Ecto neural progenitor cell (in vitro differentiated cells): ENCODE measurements at regions not wholly inside any gene's neighbourhood (a gene's known extent, or its start where the extent isn't known, plus 50 kb on each side); places are given as distances from the start of the nearest gene placed in this dataset.

Source experiments
- DNase-seq: peaks from one replicate; pipeline ENCODE4 v3.0.0-alpha.2; 2018; ENCODE audit warnings: low spot score

DNA sequence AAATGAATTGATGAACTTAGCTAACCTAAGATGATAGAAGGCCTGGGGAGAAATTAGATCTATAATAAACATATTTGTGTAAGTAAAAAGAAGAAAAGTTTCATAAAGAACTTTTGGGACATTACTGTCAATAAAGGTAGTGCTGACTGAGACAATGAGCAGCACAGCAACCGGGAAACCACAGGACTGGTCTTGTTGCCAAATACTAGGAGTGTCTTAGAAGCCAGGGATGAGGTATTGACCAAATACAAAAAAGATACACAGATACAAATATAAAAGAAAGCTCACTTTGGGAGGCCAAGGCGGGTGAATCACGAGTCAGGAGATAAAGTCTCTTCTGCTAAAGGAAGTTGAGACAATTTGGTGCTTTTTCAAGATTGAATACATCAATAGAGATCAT lies 362.4 kb upstream of the ZNF385D start:
- no peak for DNase-seq

DNA sequence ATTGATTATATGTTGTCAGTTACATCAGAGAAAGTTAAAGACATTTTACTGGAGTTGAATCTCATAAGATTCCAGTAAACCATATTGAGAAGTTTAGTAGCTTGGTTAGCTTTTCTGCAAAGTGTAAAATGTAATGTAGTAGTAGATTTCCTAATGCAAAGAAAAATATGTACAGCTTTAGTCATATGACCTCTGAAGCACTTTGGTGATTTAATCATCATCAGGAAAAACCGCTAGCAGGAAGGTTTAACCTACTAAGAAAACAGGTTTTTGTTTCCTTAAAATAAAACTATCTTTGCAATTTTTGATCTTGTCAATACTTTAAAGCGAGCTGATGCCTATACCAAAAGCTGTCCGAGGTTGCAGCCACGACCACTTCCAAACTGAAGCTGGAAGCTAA lies 364.6 kb upstream of the ZNF385D start:
- DNase-seq, result no peak

DNA sequence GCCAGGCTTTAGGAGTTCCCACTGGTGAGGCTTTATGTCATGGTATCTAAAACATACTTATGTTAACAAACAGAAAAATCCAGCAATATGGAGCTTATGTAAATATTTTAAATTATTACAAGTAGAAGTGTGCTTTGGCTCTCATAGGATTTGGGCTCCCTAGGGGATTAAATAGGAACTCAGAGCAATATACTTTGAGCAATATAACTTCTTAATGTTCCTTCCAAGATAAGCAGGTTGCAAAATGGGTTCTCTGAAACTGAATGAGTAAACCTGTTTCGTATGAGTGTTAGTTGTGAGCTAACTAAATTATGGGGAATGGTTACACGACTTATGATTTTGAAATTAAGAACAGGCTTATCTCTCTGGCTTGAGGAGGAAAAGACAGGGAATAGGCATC lies 366.1 kb upstream of the ZNF385D start:
- no peak for DNase-seq

DNA sequence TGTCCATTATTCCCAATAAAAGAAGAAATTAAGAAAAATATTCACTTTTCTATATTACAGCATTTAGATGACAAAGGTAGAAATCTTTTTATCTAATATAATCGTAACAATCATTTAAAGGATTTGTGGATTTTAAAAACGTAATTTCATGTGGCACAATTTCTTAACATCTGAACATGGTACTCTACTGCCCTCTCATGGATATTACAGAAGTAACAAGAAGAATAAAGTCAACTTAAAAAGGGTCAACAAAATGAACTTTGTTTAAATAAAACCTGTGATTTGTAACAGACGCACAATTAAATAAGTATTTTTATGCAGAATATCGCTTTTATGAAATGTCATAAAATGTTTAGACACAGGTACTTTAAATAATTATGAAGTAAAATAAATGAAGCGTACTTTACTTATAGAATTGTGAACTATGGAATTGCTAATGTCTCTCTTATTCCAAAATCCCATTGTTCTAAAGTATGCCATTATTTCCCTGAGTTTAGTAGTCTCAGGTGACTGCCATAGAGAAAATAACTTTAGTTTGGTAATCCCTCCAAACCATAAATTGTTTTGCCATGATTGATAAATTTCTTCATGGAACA lies 366.8 kb upstream of the ZNF385D start:
- DNase-seq, result no peak

DNA sequence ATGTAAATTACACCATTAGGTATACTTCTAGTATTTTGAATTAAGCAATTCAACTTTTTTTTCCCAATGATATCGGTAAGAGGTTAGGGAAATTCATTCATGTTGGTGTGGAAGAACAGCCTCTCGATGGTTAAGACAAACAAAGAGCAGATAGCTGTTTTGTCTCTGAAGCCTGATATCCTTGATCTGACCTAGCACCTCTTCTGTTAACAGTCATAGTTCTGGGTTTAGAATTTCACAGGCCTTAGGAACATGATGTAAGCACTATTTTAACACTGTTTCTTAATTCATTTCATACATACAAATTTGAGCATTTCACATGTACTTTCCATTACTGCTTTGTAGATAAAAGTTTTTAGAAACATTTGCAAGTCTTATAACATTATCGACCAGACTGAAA lies 367.5 kb upstream of the ZNF385D start:
- no peak for DNase-seq

DNA sequence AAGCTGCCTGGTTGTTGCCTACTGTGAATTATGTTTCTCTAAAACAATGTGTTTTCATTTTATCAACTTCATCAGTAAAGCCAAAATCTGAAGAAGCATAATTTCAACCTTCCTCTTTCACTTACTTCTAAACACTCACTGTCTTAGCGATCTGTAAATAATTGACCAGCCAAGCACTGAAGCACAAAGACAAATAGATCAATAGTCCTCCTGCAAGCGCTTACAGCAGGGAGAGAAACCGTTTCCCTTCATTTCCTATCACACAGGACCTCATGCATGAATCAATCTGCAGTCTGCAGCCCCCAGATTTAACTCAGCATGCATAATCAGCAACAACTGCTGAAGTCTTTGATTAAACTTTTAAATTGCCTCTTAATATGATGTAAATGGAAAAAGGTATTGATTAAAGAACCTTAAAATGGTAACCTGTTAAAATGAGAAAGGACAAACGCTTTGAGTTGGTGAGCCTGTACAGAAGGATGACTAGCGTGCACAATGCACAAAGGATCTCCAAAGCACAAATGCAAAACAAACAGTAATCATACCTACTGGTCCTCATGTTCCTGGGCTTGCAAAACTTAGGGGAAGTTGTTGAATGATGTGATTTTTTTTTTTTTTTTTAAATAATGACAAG lies 370.2 kb upstream of the ZNF385D start:
- no peak for DNase-seq

DNA sequence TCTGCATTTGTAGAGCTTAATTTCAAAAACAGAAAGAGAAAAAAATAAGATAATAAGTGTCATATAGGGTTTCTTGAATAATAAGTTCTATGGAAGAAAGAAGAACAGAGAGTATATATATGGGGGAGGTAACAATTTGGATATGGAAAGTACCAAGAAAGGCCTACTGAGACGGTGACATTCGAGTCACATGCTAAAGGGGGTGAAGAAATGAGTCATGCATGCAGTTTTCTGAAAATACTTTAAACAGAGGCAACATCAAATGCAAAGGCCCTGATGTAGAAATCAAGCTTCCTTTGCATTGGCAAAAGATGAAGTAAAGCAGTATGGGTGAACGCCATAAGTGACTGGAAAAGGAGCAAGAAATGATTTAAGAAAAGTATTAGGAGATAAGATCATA lies 371.6 kb upstream of the ZNF385D start:
- DNase-seq, result no peak

DNA sequence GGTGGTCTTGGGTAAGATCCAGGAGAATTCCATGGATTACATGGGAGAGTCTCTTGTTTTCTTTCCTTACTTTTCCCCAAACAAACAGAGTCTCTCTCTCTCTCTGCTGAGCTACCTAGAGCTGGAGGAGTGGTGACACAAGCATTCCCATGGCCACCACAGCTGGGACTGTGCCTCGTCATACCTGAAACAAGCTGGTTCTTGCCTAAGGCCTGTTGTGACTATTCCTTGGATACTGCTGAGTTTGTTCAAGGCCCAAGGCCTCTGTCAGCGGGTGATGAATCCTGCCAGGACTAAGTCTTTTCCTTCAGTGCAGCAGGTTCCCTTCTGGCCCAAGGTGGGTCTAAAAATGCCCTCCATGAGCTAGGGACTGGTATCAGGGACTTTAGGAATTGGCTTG lies 378.1 kb upstream of the ZNF385D start:
- no peak for DNase-seq

DNA sequence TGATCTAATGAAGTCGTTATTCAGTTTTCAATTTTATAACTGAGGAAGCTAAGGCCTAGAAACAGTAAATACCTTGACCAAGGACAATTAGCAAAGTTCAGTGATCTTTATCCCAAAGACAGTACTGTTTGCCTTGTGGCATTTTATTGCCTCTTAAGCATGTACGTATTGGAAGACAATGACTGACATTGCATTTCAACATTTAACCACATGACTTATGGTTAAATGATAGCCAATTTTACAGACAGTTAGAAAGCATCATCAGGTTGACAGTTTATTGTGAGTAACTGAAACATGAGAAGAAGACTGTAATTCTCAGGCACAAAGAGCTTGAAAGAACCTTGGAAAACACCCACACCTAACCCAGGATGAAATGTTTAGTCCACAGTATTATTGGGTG lies 390.8 kb upstream of the ZNF385D start:
- DNase-seq, result no peak

DNA sequence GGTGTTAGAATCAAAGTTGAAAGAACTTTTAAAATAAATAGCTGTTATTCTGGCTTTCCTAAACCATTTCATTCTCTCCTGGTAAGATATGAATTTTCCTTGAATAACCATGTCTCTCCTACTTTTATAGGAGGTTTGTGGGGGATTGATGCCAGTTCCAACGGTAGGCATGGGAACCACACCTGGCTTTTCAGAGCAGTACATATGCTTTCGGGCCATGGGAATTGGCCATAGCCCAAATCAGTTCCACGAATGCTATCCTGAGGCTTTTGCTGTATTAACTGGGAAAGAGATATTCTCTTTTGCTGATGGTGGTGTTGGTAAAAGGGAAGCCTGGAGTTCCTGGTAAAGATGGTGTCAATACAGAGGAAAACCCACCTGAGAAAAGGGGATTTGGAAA lies 396.2 kb upstream of the ZNF385D start:
- no peak for DNase-seq

DNA sequence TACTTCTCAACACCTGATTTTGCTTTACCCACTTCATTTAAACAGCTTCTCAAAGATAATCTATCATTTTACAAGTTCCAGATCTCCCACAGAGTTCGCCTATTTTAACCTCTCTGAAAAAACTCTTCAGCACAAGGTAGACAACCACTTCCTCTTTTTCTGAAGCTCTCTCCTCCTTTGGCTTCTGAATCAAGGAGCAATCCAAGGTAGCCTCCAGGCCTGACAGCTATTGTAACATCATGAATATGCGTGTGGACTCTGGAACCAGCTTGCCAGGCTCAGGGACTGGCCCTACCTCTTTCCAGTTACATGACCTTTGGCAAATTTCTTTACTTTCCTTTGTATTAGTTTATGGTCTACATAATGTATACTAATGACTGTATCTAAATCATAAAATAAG lies 405.9 kb upstream of the ZNF385D start:
- no peak for DNase-seq

DNA sequence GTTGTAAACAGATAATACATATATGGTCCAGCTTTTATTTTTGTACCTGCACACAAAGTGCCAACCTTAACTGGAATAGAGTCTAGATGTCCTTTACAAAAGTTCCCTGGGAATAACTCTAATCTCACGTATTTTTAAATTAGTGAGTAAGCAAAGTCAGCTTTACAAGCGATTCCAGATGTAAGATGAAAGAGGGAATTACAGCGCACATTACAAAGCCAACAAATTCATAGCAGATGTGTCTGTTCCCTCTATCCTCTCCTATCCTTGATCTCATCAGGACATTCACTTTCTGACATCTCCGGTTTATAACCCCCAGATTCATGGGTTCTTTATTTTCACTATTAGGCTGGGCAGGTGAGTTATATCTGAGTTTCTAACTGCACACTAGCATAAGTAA lies 406.8 kb upstream of the ZNF385D start:
- DNase-seq, result no peak

DNA sequence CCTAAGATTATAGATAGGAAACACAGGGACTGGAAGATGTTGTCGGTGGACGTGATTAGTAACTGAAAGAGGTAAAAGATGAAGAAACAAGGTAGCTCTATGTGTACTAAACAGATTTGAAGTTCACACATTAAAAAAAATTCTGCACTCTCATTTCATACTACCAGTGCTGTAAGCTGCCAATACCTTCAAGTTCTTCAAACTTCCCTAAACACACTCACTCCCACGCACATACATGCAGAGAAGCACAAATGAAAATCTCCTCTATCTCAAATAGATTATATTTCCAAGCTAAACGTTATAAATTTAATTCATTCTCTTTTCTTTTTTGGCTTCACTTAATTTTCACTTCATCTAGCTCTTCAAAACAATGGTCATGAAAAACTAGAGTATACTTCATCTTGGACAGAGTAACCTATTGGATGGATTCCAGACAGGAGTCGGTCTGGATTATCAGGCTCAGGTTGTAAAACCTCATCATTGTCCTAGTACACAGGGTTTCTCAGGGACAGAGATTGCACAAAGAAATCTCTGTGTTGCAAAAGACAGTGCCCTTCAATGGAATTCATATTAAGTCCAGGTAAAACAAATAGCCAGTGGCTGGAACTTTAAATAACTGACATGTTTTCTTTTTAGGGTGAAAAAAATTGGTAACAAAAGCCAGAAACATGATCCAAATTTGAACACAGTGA lies 408.1 kb upstream of the ZNF385D start:
- no peak for DNase-seq

DNA sequence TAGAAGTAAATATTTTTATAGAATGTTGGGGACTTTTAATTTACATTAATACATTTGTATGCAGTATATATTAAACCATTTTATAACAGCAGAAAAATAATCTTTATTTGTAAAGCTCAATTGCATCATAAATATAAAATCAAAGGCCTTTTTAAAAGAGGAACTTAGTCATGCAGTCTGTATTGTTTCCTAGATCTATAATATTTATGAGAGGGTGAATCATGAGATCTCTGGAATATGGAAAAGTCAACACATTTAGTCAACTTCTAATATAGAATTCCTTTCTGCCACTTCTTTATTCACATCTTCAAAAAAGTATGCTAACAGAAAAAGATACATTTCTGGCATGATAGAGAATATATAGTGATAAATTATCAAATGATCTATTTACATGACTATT lies 410.3 kb upstream of the ZNF385D start:
- DNase-seq, result no peak

DNA sequence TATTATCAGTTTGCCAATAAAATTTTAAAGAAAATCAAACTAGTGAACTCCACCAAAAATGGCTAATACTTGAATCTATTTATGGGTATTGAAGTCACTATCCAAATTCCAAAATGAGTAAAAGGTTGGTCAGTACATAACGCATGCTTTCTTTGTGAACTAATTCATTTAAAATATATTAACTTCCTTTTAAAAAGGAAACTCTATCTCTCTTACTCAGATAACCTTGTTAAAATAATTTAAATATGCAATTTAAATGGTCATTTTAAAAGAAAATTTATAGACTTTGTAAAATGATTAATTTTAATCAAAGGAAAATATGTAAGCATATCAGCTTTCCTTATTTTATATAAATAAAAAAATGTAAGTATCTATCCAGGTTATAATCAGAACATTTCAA lies 419.4 kb upstream of the ZNF385D start:
- DNase-seq, result no peak

DNA sequence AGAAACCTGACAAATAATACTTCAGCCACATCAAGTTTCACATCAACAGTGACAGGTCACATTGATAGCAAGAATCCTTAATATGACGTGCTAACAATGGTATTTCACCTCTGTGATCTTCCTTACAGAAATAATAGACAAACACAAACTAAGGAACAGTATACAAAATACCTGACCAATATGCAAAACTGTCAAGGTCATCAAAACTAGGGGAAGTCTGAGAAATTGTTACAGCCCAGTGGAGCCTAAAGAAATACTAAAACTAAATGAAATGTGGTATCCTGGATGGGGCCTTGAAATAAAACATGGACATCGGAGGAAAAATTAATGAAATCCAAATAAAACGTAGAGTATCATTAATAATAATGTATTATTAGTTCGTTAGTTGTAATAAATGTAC lies 422.0 kb upstream of the ZNF385D start:
- no peak for DNase-seq

DNA sequence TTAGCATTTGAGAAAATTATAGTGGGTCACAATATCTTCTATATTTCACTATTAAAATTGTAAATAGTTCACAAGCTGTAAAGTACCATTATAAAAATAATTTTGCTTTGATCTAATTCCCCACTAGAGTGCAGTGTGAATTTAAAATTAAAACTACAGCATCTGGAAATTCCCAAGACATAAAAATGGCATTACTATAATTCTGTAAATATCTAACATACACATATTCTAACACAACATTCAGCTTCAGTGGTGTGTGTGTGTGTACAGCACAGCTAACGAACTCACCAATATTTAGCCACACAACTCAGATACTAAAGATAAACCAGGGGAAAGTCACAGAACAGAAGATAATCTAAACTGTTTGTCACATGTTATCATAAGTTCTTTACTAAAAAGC lies 424.9 kb upstream of the ZNF385D start:
- DNase-seq, result no peak

DNA sequence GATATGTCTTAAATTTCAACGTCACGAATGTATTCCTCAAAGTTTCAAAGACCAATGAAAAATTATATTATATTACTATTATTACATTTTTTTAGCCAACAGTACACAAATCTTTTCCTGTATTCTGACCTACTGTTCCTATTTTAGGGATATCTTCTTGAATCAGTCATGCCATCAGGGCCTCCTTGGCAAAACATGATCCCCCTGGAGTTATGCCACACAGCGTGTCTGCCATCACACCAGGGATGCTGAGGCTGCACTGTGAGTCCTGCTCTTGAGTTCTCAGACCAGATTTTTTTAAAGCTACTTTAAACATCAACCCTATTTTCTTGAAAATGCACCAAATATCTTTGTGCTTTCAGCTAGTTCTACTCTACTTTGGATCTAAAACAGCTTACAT lies 425.9 kb upstream of the ZNF385D start:
- no peak for DNase-seq

DNA sequence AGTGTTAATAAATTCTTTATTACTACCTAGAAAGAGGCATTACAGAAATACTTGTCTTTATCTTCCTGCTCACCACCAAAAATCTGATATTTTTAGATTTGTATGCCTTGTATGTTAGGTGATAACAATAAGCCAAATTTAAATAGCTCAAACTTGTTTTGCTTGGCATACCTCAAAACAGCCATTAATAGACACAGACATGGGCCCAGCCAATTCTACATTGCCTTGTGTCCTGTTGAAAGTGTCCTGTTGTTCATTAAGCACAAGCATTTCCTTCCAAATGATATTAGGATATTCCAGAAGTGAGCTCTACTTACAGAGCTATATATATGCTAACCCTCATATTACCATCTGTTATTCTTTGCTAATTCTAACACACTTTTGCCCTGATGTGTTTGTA lies 438.6 kb upstream of the ZNF385D start:
- no peak for DNase-seq

DNA sequence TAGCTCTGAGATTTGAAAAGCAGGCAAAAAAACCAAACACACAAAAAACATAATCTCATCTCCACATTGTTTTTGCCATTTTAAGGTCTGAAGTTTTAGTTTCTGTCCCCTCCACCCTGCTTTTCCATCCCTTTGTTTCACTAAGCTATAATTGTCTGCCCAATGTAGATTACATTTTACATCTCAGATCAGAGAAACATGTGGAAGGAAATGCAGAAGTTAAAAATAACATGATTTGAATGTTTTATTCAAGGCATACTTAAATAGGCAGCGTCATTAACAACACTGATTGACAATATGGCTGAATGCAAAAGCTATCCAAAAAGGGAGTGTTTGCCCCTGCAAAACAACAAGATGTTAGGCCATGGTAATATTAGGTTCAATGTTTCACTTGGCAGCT lies 448.1 kb upstream of the ZNF385D start:
- DNase-seq, result no peak

DNA sequence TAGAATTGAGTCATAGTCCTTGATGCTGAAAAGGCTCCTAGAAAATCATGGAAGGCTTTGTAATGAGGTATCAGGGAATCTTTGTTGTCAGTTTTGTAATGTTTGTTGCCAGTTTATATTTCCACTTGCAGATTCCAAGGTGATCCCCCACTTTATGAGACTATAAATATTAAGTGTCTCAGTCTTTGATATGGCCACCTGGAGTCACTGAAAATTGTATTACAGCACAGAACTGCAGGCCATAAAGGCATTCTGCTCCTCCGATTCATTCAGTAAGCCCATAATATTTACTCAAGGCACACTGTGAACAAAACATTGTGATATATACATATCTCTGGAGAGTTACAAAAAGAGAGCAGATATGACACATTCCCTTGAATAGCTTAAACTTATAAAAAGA lies 457.8 kb upstream of the ZNF385D start:
- no peak for DNase-seq

DNA sequence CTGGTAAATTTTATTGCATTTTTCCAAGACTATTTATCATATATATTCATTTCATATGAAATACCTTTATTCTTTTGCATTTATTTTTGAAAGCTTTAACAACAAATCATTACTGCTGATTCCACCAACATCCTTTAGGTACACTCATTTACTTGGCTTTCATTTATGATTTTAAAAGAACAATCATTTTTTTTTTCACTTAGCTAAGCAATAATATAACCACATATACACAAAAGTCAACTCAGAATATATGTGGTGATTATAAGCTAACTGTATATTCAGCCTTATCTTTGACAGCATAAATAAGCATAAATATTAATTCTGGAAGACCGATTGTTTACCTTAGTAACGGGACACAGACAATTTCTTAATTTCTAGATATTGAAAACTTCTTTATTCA lies 458.6 kb upstream of the ZNF385D start:
- DNase-seq, result no peak

DNA sequence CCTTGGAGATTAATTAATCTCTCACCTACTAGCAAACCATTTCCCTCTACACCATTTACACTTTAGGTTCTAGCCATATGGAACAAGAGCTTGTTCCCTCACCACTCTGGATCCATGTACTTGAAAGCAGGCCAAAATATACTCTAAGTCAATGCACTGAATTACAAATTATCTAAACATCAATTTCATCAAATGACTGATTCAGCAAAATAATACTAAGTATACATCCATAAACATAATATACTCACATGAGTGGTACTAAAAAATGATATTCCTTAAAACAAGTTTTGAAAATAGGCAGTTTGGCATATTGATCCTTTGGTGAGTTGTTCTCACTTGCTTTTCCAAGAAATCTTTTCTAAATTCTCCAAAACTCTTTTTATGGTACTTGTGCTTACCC lies 459.7 kb upstream of the ZNF385D start:
- DNase-seq, result no peak

DNA sequence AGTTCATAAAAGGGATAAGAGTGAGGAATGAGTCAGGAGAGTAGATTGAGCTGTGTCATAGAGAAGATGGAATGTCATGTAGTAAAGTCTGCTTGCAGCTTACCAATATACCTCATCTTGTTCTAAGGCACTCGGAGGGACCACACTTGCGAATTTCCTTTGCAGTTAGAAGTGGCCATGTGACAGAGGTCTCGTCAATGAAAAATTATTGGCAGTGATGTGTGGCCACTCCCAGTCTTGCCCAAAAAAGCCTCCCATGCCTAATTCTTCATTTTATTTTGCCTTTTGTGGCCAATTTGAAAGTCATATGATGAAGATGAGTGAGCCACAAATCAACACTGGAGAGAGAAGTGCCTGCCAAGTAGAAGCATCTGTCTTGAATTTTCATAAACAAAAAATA lies 465.6 kb upstream of the ZNF385D start:
- DNase-seq, result no peak
